Osteoblast (primary cell): ENCODE measurements at regions not wholly inside any gene's neighbourhood (a gene's known extent, or its start where the extent isn't known, plus 50 kb on each side); places are given as distances from the start of the nearest gene placed in this dataset.

Source experiments
- DNase-seq: peaks from one replicate; pipeline ENCODE4 v3.0.0; 2011; ENCODE audit warnings: low spot score, mixed read lengths; ENCODE audit not compliant: insufficient read length; ENCODE audit errors: missing footprints
- H2AFZ ChIP-seq: 2 replicates; pipeline ENCODE4 v1.6.0; 2011; ENCODE audit warnings: mild to moderate bottlenecking, low read length
- H3K27ac ChIP-seq: 2 replicates; pipeline ENCODE4 v1.5.1; 2011; ENCODE audit warnings: mild to moderate bottlenecking, low read depth, low read length, moderate library complexity
- H3K27me3 ChIP-seq: 2 replicates; pipeline ENCODE4 v1.6.0; 2012; ENCODE audit warnings: mild to moderate bottlenecking, control low read depth, inconsistent platforms, low read length, moderate library complexity; ENCODE audit not compliant: insufficient read depth
- H3K36me3 ChIP-seq: 2 replicates; pipeline ENCODE4 v1.5.1; 2011; ENCODE audit warnings: mild to moderate bottlenecking, low read length, control low read depth, moderate library complexity; ENCODE audit not compliant: insufficient read depth
- H3K4me1 ChIP-seq: 2 replicates; pipeline ENCODE4 v1.5.1; 2011; ENCODE audit warnings: mild to moderate bottlenecking, low read length, control low read depth, moderate library complexity; ENCODE audit not compliant: insufficient read depth
- H3K4me2 ChIP-seq: 2 replicates; pipeline ENCODE4 v1.6.0; 2011; ENCODE audit warnings: mild to moderate bottlenecking, low read length; ENCODE audit not compliant: insufficient read depth
- H3K4me3 ChIP-seq: fragments of 200-600 bp; sonication (generic); 3 replicates; pipeline ENCODE4 v1.5.1; 2012; ENCODE audit warnings: mild to moderate bottlenecking, low read length, inconsistent platforms; ENCODE audit not compliant: insufficient read depth
- H3K79me2 ChIP-seq: 2 replicates; pipeline ENCODE4 v1.6.0; 2012; ENCODE audit warnings: mild to moderate bottlenecking, low read length, control low read depth, inconsistent platforms; ENCODE audit not compliant: insufficient read depth
- H3K9me3 ChIP-seq: 2 replicates; pipeline ENCODE4 v1.5.1; 2011; ENCODE audit warnings: low read depth, low read length, control low read depth
- H4K20me1 ChIP-seq: 2 replicates; pipeline ENCODE4 v1.6.0; 2012; ENCODE audit warnings: mild to moderate bottlenecking, low read length, control low read depth; ENCODE audit not compliant: insufficient read depth
- TF ChIP-seq, protein P1 (sequence below): IDR thresholded peaks from 2 replicates; pipeline ENCODE4 v1.5.1; 2011; ENCODE audit warnings: mild to moderate bottlenecking, low read depth, low read length, moderate library complexity; ENCODE audit errors: extremely low read depth

DNA sequence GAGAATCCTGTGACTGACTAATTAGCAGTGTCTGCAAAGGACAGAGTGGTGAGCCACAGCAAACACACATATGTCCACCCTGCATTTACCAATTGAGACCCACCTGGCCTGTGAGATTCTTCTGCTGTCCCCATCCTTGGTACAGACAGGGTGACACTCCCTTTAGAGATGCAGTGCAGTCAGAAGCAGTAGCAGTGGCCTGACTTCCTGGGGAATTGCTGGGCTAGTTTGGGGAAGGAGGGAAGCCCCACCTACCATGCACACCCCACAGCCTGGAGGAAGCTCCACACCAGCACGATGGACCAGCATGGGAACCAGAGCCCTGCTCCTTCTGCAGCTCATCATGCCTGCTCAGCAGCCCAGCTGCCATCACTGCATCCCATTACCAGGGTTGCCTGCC lies 924.9 kb upstream of the ZNF722 start:
- Histone ChIP-seq H3K36me3 (no peaks in the 10 kb centered on the region), H3K9me3 (no peaks in the 10 kb centered on the region), H4K20me1 (no peaks in the 10 kb centered on the region), H3K79me2 (no peaks in the 10 kb centered on the region), H3K27ac (no peak overlapping the region), H3K4me2 (no peak overlapping the region), H3K4me1 (no peaks in the 10 kb centered on the region), H3K27me3 (no peaks in the 10 kb centered on the region), H2AFZ (no peak overlapping the region), H3K4me3 (no peak overlapping the region)
- DNase-seq = no peak
- TF ChIP-seq, protein P1, sequence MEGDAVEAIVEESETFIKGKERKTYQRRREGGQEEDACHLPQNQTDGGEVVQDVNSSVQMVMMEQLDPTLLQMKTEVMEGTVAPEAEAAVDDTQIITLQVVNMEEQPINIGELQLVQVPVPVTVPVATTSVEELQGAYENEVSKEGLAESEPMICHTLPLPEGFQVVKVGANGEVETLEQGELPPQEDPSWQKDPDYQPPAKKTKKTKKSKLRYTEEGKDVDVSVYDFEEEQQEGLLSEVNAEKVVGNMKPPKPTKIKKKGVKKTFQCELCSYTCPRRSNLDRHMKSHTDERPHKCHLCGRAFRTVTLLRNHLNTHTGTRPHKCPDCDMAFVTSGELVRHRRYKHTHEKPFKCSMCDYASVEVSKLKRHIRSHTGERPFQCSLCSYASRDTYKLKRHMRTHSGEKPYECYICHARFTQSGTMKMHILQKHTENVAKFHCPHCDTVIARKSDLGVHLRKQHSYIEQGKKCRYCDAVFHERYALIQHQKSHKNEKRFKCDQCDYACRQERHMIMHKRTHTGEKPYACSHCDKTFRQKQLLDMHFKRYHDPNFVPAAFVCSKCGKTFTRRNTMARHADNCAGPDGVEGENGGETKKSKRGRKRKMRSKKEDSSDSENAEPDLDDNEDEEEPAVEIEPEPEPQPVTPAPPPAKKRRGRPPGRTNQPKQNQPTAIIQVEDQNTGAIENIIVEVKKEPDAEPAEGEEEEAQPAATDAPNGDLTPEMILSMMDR = no peak

DNA sequence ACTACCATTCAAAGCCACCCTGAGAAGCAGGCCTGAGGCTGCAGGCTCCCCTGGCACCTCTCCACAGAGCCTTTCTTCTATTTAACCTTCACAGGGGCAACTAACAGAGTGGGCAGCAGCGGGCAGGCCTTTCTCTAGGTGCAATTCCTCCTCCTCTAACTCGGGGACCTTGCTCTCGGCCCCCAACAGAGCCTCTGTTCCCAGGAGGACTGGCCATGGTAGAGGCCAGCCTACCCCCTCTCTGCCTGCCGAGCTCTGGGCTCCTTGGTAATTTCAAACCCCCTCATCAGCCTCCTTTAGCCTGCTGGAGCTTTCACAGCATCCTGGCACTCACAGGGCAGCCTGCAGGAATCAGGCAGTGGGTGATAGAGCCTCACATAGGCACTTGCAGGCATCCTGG lies 920.8 kb upstream of the ZNF722 start:
- Histone ChIP-seq H4K20me1 (no peaks in the 10 kb centered on the region), H2AFZ (no peak overlapping the region), H3K4me2 (no peak overlapping the region), H3K36me3 (no peaks in the 10 kb centered on the region), H3K4me3 (no peak overlapping the region), H3K79me2 (no peaks in the 10 kb centered on the region), H3K27ac (no peak overlapping the region), H3K9me3 (peaks cover 10% of the 10 kb centered on the region), H3K4me1 (no peaks in the 10 kb centered on the region), H3K27me3 (no peaks in the 10 kb centered on the region)
- TF ChIP-seq, protein P1 = no peak
- DNase-seq = no peak

DNA sequence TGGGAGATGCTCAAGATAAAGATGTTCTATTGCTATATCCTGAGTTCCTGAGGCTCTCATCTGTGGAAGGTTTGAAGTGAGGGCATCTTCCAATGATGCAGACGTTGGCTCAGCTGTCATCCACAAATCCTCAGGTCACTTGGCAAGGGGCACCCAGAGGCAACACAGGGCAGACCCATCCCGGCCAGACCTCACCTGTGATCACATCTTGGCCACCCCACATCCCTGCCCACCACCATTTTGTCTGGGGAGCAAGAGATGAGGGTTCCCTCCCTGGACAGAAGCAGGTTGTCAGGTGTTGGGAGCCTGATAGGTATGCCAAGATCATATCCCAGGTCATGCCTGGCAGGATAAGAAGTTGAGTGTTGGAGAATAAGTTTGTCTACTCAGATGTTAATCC lies 918.2 kb upstream of the ZNF722 start:
- no peak overlapping the region for H2AFZ ChIP-seq
- TF ChIP-seq, protein P1 = no peak

DNA sequence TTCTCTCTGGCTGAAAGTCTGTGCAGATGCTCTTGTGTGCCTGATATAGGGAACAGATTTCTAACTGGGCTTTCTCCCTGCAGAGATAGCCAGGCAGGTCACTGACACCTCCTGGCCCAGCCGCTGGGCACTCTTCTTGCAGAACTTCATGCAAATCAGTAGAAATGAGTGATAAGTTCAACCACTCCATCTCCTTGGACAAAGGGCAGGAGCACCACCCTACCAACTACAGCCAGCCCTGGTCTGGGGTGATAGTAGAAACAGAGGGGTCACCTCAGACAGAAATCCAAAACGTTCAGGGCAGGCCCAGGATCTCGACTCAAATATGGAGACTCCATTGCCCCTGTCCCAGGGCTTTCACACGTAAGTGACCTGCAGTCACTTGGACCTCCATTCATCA lies 917.8 kb upstream of the ZNF722 start:
- H3K36me3 ChIP-seq = no peaks in the 10 kb centered on the region
- DNase-seq = no peak
- no peaks in the 10 kb centered on the region for H3K79me2 ChIP-seq
- H3K4me2 ChIP-seq = no peak overlapping the region
- no peak overlapping the region for H3K4me3 ChIP-seq
- no peaks in the 10 kb centered on the region for H3K4me1 ChIP-seq
- H3K27ac ChIP-seq = no peak overlapping the region
- no peak overlapping the region for H2AFZ ChIP-seq
- TF ChIP-seq, protein P1 = no peak
- no peaks in the 10 kb centered on the region for H4K20me1 ChIP-seq
- no peaks in the 10 kb centered on the region for H3K27me3 ChIP-seq
- H3K9me3 ChIP-seq = peaks cover 11% of the 10 kb centered on the region

More for the DNA sequence above, 918.2 kb upstream of the ZNF722 start:
- DNase-seq = no peak
- Histone ChIP-seq H3K27ac (no peak overlapping the region), H3K4me3 (no peak overlapping the region), H3K4me2 (no peak overlapping the region), H3K4me1 (no peaks in the 10 kb centered on the region), H3K79me2 (no peaks in the 10 kb centered on the region), H4K20me1 (no peaks in the 10 kb centered on the region), H3K9me3 (peaks cover 11% of the 10 kb centered on the region), H3K36me3 (no peaks in the 10 kb centered on the region), H3K27me3 (no peaks in the 10 kb centered on the region)
